ENCODE measurements at regions not wholly inside any gene's neighbourhood (a gene's known extent, or its start where the extent isn't known, plus 50 kb on each side); places are given as distances from the start of the nearest gene placed in this dataset.
"Not testable (repeated sequence)": the region's sequence is repeated elsewhere in the genome, so short reads cannot be mapped to it uniquely, and the experiment has no call there.

DNA sequence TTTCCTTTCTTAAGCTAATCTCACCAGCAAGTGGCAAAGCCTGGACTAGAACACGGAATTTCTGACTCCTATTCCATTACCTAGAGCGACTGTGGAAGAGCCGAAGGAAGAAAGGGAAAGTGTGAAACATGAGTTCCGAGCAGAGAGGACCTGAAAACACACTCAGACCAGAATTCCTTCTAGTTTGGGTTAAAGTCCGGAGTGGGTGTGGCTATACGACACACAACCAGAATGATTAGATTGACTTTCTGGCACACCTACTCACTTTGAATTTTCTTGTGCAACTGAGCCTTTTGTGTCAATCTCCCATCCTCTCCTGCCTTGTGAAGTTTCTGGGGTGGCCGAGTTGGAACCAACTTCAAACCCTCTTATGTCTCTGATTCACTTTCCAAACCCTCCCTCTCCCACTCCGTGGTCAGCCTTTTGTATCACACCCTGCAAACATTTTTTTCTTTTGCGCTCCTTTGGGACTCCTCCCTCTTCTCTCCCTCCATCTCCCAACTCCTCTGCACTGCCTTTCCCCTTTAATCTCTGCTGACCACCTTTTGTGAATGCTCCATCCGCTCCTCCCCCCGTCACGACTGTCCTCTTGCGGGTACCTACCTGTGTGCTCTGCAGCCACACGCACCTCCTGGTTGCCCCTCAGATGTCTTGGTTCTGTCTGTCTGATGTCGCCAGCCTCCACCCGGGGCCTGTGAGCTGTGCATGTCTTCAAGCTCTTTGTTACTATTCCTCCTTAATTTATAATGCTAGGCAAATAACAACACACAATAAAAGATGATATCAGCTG is 86.3 kb upstream of the BLID start:
- peak; percentile 63 for DNase-seq (ENCODE audit: low spot score)

DNA sequence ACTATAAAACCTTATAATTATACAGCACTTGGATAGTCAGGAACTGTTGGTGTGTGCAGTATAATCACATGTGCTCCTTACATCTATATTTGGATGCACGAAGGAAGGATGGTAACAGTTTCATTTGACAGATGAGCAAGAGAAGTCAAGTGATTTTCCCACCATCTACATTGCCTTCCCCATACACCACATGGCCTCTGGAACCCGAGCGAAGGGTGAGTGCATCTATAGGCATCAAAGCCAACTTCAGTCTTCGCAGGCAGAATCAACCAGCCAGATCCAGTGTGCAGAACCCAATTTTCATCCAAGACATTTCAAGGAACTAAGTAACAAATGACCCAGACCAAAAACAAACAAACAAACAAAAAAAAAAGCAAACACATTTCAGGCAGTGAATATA is 85.1 kb upstream of the BLID start:
- DNase-seq (ENCODE audit: low spot score), result no peak

DNA sequence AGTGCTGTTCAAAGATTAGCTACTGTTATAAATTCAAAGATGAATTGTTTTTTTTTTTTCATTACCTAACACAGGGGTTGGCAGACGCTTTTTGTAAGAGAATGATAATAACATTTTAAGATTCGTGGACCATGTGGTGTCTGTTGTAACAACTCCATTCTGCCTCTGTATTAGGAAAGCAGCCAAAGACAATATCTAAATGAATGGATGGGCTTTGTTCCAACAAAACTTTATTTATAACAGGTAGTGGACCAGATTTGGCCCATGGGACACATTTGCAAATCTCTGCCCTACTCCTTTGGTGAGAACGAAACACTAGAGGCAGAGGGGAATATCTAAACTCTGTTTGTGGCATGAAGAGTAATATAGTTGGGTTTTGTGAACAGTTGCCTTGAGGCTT is 83.6 kb upstream of the BLID start:
- DNase-seq (ENCODE audit: low spot score), result no peak

DNA sequence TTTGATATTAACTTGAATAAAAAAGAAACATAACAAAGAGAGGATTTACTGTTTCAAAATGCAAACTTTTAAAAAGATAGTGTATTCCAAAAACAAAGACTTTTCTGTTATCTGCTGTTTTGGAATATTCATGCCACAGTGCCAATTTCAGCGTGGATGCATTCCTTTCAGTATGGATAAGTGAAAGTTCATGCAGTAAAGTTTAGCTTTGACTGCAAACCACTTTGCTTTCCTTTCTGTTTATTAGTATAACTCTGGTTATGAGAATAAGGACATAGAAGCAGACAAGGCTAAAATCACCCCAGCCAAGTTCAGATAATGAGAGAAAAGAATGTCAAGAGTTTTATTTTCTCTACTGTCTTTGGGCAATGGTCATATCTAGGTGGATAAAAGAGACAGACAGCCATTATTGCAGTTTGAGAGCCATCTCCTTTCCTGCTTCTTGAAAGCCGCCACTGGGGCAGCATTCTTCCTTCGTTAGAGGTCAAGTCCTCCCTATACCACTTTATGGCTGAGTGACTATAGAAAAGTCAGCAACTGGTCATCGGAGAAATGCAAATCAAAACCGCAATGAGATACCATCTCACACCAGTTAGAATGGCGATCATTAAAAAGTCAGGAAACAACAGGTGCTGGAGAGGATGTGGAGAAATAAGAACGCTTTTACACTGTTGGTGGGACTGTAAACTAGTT is 82.4 kb upstream of the BLID start:
- no peak for DNase-seq (ENCODE audit: low spot score)

DNA sequence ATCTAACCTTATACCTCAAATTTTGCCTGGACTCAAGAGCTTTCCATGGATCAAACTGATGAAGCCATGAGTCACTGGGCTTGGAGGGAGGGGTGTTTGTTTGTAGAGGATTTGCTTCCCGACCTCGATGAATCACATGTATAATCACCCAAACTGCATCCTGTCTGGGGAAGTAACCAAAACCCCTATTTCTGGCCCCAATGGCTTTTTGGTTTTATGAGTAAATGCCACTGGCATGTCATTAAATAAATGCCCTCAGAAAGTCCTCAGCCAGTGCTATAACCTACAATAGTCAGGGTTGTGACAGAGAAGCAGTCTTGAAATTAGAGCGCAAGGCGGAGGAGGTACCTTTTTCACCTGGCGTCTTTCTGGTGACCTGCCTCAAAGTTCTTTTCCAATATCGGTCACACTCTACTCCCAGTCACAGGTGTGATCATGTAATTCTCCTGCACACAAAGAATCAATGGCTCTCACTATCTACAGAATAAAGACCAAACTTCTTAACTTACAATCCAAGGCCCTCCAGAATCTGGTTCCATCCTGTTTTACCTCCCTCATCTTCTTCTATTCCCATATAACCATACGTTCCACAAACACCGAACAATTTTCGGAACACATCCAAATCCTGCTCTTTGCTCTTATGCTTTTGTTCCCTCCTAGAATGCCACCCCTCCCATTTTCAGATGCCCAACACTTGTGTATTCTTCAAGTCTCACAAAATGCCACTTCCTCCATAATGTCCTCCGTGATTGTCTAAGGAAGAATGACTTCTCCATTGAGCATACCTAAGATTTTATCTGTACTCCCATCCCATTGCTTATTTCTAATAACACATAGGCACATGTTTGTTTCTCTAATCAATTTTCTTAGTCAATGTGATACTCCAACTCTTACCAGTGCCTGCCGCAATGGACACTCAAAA is 81.3 kb upstream of the BLID start:
- peak; percentile 98 for DNase-seq (ENCODE audit: low spot score)

DNA sequence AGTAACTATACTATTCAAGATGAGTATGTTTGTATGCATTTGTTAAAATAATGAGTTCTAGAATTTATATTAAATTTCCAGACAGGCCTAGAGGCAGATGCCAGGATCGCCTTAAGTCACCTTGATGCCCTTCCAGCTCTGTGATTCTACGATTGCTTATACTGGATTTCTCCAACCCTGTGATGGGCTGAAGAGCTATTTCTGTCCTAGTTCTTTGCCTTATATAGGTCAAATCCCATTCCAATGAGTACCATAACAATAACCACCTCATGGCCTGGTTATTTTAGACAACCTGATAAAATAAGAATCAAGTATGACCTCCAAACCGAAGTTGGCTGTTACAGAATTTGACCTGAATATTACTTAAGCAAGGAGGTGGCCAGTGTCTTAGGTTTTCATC is 79.8 kb upstream of the BLID start:
- DNase-seq (ENCODE audit: low spot score), result no peak

DNA sequence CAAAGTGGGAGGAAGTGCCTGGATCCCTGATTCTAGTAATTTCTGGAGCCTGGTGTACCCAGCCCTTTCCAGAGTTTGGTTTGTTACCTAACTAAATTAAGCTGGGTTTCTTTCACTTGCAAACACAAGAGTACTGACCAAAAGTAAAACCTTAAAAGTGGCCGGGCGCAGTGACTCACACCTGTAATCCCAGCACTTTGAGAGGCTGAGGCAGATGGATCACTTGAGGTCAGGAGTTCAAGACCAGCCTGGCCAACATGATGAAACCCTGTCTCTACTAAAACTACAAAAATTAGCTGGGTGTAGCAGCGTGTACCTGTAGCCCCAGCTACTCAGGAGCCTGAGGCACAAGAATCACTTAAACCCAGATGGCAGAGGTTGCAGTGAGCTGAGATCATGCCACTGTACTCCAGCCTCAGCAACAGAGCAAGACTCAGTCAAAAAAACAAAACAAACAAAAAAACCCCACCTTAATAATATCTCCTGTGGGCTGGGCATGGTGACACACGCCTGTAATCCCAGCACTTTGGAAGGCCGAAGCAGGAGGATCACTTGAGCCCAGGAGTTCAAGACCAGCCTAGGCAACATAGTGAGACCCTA is 78.0 kb upstream of the BLID start:
- not testable (repeated sequence) for DNase-seq (ENCODE audit: low spot score)

DNA sequence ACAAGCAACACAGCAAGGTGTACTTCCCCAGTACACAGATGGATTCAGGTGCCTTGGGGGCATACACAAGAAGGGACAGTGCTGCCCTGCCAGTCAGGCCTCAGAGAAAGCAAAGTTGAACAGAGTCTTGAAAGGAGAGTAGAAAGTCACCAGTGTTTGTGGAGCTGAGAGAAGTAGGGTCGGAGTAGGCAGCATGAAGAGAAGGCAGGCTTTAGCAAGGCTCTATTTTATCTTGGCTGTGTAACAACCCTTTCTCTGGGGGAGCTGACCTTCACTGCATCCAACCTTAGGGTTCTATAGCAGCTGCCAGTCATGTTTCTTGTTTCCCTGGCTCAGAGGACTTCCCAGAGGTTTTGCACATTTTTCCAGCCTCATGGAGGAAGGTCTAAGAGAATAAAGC is 77.4 kb upstream of the BLID start:
- no peak for DNase-seq (ENCODE audit: low spot score)

DNA sequence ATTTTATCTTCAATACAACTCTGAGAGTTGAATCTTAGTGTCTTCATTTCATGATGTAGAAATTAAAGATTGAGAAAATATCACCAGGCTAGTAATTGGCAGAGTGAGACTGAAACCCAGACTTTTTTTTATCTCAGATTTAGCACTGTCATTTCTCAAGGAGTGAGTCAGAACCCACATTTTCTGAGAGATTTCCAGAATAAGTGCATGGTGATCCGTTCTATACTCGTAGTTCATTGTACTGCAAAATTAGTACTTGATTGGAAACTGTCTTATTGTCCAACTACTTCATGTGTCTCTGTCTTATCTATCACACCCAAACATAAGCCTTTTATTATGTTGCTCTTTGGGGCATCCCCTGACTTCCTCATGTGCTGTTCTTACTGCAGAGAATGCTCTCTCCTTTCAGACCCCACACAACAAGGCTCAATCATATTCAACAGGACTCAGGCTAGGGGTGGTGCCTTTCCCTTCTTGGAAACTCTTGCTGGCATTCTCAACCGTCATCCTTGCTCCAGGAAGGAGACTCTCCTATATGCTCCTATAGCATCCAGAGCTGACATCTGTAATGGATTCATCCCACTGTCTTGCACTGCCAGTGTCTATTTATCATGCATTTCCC is 76.7 kb upstream of the BLID start:
- no peak for DNase-seq (ENCODE audit: low spot score)

DNA sequence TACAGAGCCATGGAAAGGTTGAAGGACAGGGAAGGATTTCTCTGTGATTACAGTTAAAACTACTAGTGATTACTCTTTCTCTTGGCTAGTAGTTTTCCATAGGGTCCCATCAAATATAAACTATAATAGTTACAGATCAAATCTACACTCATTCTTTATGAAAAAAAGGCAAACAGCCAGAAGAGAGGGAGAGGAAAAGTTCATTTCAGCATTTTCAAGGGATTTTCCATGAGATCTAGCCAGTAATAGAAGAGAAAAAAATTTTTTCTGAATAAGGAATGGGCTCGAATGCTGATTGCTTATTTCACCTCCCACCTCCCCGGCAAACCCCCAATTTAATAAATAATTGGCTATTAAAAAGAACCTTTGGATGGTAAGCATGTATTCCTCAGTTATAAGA is 74.8 kb upstream of the BLID start:
- DNase-seq (ENCODE audit: low spot score), result no peak

DNA sequence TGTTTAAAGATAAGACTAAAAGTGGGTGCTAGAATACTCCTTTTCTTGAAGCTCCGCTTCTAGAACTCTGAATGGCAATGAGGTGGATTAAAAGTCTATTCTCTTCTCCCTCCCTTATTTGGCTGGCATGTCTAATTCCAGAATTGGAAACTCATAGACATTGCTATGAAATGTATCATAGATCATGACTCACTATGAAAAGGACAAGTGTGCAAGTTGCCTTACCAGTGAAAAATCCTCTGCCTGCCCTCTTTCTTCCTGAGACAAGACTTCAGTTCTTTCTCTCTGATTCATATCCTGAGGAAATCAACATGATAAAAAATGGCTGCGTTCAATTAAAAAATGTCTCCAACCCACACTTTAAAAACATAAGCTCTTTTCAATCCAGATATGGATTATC is 73.2 kb upstream of the BLID start:
- peak; percentile 80 for DNase-seq (ENCODE audit: low spot score)

DNA sequence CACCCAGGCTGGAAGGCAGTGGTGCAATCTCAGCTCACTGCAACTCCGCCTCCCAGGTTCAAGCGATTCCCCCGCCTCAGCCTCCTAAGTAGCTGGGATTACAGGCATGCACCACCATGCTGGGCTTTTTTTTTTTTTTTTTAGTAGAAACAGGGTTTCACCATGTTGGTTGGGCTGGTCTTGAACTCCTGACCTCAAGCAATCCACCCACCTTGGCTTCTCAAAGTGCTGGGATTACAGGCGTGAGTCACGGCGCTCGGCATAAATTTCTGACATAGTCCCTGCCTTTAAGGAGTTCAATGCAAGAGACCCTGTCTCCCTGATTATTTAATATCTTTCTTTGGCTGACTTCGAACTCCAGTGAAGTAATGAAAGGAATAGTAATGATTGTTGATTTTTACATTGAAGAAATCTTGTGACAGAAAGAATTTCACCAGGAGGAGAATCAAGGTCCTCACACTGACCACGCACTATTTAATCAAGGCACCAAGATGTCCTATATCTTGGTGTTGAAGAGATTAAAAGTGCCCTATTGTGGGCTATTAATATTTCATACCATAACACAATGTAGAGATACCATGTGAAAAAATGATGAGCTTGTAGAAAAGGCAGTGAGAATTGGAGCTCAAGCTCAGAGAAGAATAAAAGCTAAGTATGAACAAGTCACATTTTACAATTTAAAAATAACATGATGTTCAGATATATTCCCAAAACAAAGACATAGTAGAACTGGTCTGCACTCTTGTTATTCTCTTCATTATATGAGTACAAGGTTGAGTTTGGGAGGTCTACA is 71.6 kb upstream of the BLID start:
- no peak for DNase-seq (ENCODE audit: low spot score)

DNA sequence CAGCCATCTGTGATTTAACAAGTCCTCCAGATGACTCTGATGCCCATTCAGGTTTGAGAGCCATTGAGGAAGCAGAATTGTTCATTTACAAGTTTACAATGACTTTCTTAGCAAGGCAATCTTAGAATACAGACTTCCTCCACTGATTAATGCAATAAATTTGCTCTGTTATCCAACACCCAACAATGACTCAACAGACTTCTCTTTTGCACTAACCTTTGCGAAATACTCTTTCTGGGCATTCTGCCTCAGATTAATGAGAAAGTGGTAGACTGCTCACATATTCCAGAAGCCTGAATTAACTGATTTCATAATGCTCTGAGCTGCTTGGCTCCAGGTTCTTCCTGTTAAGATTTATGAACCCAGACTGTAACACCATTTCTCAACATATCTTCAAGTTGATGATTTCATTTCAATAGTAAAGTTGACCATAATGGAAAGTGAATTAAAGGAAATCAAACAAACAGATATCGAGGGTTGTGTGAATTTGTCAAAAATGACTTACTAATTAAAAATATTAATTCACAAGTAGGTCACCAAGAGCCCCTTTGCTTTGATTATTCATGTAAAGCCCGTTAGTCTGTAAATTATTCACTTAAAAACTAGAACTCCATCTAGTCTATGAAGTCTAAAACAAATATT is 70.5 kb upstream of the BLID start:
- peak; percentile 82 for DNase-seq (ENCODE audit: low spot score)

DNA sequence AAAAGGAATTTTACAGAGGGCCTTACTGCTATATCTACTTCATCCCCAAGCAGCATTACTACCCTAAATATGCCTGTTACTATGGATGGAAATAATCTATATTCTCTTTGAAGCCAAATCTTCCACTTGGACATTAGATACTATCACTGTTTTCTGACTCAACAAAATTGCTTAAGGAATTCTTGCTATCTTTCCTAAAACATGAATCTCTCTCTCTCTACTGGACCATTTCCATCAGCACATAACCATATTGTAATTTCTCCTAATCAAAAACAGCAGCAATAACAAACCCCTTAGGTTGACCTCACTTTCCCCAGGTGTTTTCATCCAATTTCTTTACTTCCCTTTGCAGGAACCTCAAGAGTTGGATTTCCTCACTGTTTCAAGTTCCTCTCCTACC is 67.9 kb upstream of the BLID start:
- DNase-seq (ENCODE audit: low spot score), result no peak

DNA sequence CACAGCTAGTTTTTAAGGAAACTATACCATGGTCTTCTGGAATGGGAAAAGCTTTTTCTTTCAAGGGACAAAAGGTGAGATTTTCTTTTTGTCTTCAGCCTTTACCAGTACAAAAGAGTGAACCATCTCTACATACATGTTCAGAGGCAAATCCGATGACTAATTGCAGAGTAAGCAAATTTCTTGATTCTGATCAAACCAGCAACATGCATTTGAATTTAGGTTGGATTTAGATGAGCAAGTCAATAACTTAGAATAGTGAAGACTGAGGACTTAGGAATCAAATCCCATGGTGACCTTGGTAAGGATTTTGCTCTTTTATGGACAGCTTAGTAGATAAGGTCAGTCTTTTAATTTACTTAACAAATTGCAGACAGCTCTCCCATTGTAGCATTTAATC is 65.9 kb upstream of the BLID start:
- no peak for DNase-seq (ENCODE audit: low spot score)

DNA sequence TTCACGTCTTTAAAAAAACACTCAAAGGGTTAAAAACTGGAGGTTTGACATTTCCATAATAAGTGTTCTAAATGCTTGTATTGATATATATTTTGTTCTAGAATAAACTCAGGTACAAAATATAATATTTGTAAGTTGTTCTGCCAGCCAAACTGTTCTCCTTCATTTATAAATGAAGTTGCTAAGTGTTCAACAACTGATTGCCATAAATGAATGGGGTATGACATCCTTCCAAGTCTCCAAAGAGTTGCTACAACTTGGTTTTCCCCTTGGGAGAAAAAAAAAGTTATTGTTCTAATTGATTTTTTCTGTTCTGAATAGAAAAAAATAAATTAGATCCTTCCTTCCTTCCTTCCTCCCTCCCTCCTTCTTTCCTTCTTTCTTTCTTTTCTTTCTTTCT is 65.4 kb upstream of the BLID start:
- no peak for DNase-seq (ENCODE audit: low spot score)

DNA sequence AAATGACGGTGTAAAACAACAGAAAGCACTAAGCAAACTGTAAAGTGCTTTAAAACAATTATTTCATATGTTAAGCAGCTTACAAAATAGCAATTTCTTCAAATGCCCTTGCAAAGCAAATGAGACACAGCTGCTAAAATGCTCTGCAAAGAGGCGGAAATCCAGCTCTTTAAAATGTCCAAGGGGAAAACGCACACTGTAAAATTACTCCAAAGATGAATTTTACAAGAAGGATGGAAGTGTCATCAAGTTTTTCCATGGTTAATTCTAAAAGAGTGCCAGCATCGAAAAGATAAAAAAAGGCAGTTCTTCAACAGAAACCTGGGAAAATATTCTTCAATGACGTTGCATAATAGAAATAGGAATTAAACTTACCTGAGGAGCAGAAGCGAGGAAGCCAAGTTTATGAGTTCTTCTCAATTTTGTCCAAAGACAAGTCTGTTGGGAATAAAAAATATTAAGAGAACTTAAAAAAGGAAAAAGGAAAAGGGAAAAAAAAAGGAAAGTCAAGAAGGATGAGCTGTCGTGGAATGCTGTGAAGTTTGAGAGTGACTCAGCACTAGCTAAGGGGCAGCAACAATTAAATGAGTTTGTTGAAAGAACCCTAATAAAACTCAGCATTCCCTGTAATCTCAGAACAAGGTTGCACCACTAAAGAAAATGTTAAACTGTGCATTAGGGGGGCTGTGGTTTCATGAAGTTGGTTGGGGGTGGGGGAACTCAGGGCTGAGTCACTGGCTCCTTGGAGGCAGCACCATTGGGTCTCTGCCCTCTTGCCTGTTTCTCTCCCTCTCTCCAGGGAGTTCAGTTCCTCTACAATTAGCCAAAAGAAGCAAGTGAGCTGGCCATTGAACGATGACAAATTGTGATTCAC is 64.2 kb upstream of the BLID start:
- peak; percentile 89 for DNase-seq (ENCODE audit: low spot score)

DNA sequence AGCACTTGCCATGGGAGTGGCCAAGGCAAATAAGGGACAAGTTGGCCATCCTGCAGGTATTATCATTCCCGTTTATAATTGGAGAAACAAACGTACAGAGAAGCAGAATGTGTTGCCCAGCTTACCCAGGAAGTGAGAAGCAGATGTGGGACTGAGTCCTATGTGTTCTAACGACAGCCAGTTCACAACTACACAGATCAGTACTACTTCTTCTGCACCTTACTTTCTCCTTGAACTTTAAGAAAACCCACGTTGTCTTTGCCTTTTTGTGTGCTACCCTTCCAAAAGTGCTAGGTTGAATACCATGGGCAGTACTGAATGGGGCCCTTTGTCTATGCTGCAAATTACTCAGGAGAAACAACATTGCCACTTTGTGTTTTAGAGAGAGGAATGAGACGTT is 62.8 kb upstream of the BLID start:
- no peak for DNase-seq (ENCODE audit: low spot score)

DNA sequence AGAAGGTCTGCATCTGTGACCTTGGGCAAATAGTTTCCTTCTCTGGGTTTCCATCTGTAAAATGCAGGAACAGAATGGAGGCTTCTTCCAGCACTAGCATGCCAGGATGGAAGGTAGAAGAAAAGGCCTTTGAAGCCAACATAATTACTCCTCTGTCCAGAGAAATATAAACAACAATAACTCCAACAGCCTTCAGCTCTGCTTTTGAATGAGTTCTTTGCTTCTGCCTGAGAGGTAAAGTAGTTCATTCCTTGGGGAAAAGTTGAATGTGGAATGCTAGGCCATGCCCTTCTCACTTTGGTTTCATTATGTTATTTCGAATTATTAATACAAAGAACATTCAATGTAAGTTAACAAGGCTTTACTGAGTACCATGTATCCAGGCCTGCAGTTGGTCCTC is 61.2 kb upstream of the BLID start:
- DNase-seq (ENCODE audit: low spot score), result no peak

Data from H4 (cell line).